ENCODE measurements at regions not wholly inside any gene's neighbourhood (a gene's known extent, or its start where the extent isn't known, plus 50 kb on each side); places are given as distances from the start of the nearest gene placed in this dataset.
"Not testable (repeated sequence)": the region's sequence is repeated elsewhere in the genome, so short reads cannot be mapped to it uniquely, and the experiment has no call there.

- Histone ChIP-seq H3K9me2 (replicated peaks; ENCODE audit: low read length) (no peaks in the 10 kb centered on the region), H3K4me1 (ENCODE audit: insufficient read depth, low read length) (no peaks in the 10 kb centered on the region), H3K27me3 (ENCODE audit: low read length) (peaks cover 64% of the 10 kb centered on the region), H3K36me3 (ENCODE audit: low read depth, low read length) (no peaks in the 10 kb centered on the region), H3K79me2 (ENCODE audit: low read length) (no peaks in the 10 kb centered on the region), H3K9me3 (ENCODE audit: low read length) (no peaks in the 10 kb centered on the region), H4K20me1 (ENCODE audit: low read length) (no peaks in the 10 kb centered on the region), H3K9ac (ENCODE audit: low read length) (no peak overlapping the region), H3K4me2 (ENCODE audit: low read length) (no peak overlapping the region), H3K4me3 (ENCODE audit: low read length) (no peak overlapping the region), H3K27ac (ENCODE audit: low read length) (no peak overlapping the region), H3F3A (ENCODE audit: low read length, unreplicated experiment) (no peaks in the 10 kb centered on the region), H2AFZ (ENCODE audit: low read length) (no peak overlapping the region)
- BruUV-seq (replicated peaks): no TSS peak
- no peak for ATAC-seq
- ChIA-PET POLR2A (ENCODE audit: unreplicated experiment) (no interaction called here), CTCF (no interaction called here)
- no peak for DNase-seq
- intact Hi-C loops (cut with micrococcal nuclease): no loop called here
- TF ChIP-seq EZH2phosphoT487 (IDR thresholded peaks at IDR 0.05; ENCODE audit: borderline replicate concordance, low read length) (no peak), CTCF (conservative IDR thresholded peaks at IDR 0.05; ENCODE audit: low read depth, low read length) (no peak), EZH2 (IDR thresholded peaks at IDR 0.05; ENCODE audit: low read length, unreplicated experiment) (no peak)
These were observed 137.7 kb upstream of the PTBP2 start for GRCh38 chr1:96583903-96584302.

- Histone ChIP-seq H3K27ac (ENCODE audit: low read length) (no peak overlapping the region), H3K9me3 (ENCODE audit: low read length) (no peaks in the 10 kb centered on the region), H3F3A (ENCODE audit: low read length, unreplicated experiment) (no peaks in the 10 kb centered on the region), H3K9ac (ENCODE audit: low read length) (no peak overlapping the region), H3K9me2 (replicated peaks; ENCODE audit: low read length) (no peaks in the 10 kb centered on the region), H3K79me2 (ENCODE audit: low read length) (no peaks in the 10 kb centered on the region), H3K4me2 (ENCODE audit: low read length) (no peak overlapping the region), H2AFZ (ENCODE audit: low read length) (no peak overlapping the region), H3K4me3 (ENCODE audit: low read length) (no peak overlapping the region), H3K27me3 (ENCODE audit: low read length) (peaks cover 51% of the 10 kb centered on the region), H3K36me3 (ENCODE audit: low read depth, low read length) (no peaks in the 10 kb centered on the region), H3K4me1 (ENCODE audit: insufficient read depth, low read length) (no peaks in the 10 kb centered on the region), H4K20me1 (ENCODE audit: low read length) (no peaks in the 10 kb centered on the region)
- no TSS peak for BruUV-seq (replicated peaks)
- DNase-seq (no peak), ATAC-seq (no peak)
- POLR2A ChIA-PET (ENCODE audit: unreplicated experiment): no interaction called here
- intact Hi-C loops (cut with micrococcal nuclease): no loop called here
- CTCF ChIA-PET: no interaction called here
- TF ChIP-seq EZH2 (IDR thresholded peaks at IDR 0.05; ENCODE audit: low read length, unreplicated experiment): no peak
- TF ChIP-seq CTCF (conservative IDR thresholded peaks at IDR 0.05; ENCODE audit: low read depth, low read length): no peak
- no peak for TF ChIP-seq EZH2phosphoT487 (IDR thresholded peaks at IDR 0.05; ENCODE audit: borderline replicate concordance, low read length)
These were observed 134.4 kb upstream of the PTBP2 start for GRCh38 chr1:96587222-96587621.

- Histone ChIP-seq H3K9me3 (ENCODE audit: low read length) (no peaks in the 10 kb centered on the region), H3K4me2 (ENCODE audit: low read length) (no peak overlapping the region), H4K20me1 (ENCODE audit: low read length) (no peaks in the 10 kb centered on the region), H3F3A (ENCODE audit: low read length, unreplicated experiment) (no peaks in the 10 kb centered on the region), H3K27ac (ENCODE audit: low read length) (no peak overlapping the region), H2AFZ (ENCODE audit: low read length) (no peak overlapping the region), H3K4me1 (ENCODE audit: insufficient read depth, low read length) (no peaks in the 10 kb centered on the region), H3K4me3 (ENCODE audit: low read length) (no peak overlapping the region), H3K9me2 (replicated peaks; ENCODE audit: low read length) (no peaks in the 10 kb centered on the region), H3K36me3 (ENCODE audit: low read depth, low read length) (no peaks in the 10 kb centered on the region), H3K9ac (ENCODE audit: low read length) (no peak overlapping the region), H3K27me3 (ENCODE audit: low read length) (peaks cover 41% of the 10 kb centered on the region), H3K79me2 (ENCODE audit: low read length) (no peaks in the 10 kb centered on the region)
- CTCF ChIA-PET: no interaction called here
- ATAC-seq (no peak), DNase-seq (no peak)
- TF ChIP-seq EZH2phosphoT487 (IDR thresholded peaks at IDR 0.05; ENCODE audit: borderline replicate concordance, low read length): no peak
- no peak for TF ChIP-seq EZH2 (IDR thresholded peaks at IDR 0.05; ENCODE audit: low read length, unreplicated experiment)
- TF ChIP-seq CTCF (conservative IDR thresholded peaks at IDR 0.05; ENCODE audit: low read depth, low read length): no peak
- no TSS peak for BruUV-seq (replicated peaks)
- POLR2A ChIA-PET (ENCODE audit: unreplicated experiment): no interaction called here
- intact Hi-C loops (cut with micrococcal nuclease): no loop called here
These were observed 133.1 kb upstream of the PTBP2 start for GRCh38 chr1:96588416-96588995.

GRCh38 chr1:96595530-96595929, 126.1 kb upstream of the PTBP2 start:
- H3K27me3 ChIP-seq (ENCODE audit: low read length); H3K27ac ChIP-seq (ENCODE audit: low read length); H3K9me3 ChIP-seq (ENCODE audit: low read length); H3K36me3 ChIP-seq (ENCODE audit: low read depth, low read length); H3K4me3 ChIP-seq (ENCODE audit: low read length); H3K79me2 ChIP-seq (ENCODE audit: low read length); H4K20me1 ChIP-seq (ENCODE audit: low read length); H3F3A ChIP-seq (ENCODE audit: low read length, unreplicated experiment); POLR2A ChIA-PET (ENCODE audit: unreplicated experiment); H3K9ac ChIP-seq (ENCODE audit: low read length); H2AFZ ChIP-seq (ENCODE audit: low read length); H3K9me2 ChIP-seq (replicated peaks; ENCODE audit: low read length); DNase-seq; H3K4me2 ChIP-seq (ENCODE audit: low read length); BruUV-seq (replicated peaks); CTCF ChIA-PET; H3K4me1 ChIP-seq (ENCODE audit: insufficient read depth, low read length); ATAC-seq: not testable (repeated sequence)
- intact Hi-C loops (cut with micrococcal nuclease): loop anchor here (10.0 kb wide), 1 partner anchor 361 kb away; no protein-coding TSS in a partner anchor
